Posterior vena cava (tissue), 2 donors: ENCODE measurements at regions not wholly inside any gene's neighbourhood (a gene's known extent, or its start where the extent isn't known, plus 50 kb on each side); places are given as distances from the start of the nearest gene placed in this dataset.

ENCODE experiments used
- DNase-seq: peaks from one replicate; pipeline ENCODE4 v3.0.0-alpha.2; 2020; ENCODE audit warnings: low spot score
- intact Hi-C, 2 donors: fragments of 100-400 bp; cut with DNase I; formaldehyde crosslinking; loops; one replicate each; pipeline versions ENCODE4 v1.14.1 to v1.14.2; 2022 to 2023
- donor health status: DM: yes; HTN: yes; CAD: no.
- donor health status: DM: yes; HTN: yes; CAD: no.

DNA sequence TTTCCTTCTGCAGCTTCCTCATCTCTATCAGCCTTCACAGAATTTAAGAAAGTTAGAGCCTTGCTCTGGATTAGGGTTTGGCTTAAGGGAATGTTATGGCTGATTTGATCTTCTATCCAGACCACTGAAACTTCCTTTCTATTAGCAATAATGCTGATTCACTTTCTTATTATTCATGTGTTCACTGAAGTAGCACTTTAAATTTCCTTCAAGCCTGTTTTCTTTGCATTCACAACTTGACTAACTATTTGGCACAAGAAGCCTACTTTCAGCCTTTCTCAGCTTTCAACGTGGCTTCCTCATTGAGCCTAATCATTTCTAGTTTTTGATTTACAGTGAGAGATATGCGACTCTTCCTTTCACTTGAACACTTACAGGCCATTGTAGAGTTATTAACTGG is 528.5 kb downstream of the PLPP3 start:
- intact Hi-C loops: no loop called here

GRCh38 chr1:56045477-56045876 is 533.9 kb downstream of the PLPP3 start:
- intact Hi-C loops: no loop called here
- no peak for DNase-seq

More for the DNA sequence above, 528.5 kb downstream of the PLPP3 start:
- DNase-seq: no peak

- no peak for DNase-seq
- intact Hi-C loops: no loop called here
Measured at GRCh38 chr1:56045062-56045461, 534.3 kb downstream of the PLPP3 start.

DNA sequence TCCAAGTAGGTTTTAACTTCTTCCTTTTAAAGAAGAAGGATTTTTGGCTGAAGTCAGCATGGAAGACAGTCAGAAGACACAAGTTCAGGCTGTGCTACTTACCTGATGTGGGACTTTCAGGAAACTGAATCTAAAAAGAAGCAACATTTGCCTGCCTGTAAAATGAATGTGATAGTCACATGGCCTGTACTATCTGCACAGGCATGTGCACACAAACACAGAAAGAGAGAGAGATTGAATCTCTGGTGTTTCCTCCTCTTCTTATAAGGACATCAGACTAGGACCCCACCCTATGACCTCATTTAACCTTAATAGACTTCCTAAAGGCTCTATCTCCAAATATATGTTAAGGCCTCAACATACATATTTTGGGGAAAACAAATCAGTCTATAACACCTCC is 542.9 kb downstream of the PLPP3 start:
- DNase-seq: no peak
- intact Hi-C loops: no loop called here

GRCh38 chr1:56034847-56035481 is 544.4 kb downstream of the PLPP3 start:
- intact Hi-C loops: no loop called here
- DNase-seq: no peak

DNA sequence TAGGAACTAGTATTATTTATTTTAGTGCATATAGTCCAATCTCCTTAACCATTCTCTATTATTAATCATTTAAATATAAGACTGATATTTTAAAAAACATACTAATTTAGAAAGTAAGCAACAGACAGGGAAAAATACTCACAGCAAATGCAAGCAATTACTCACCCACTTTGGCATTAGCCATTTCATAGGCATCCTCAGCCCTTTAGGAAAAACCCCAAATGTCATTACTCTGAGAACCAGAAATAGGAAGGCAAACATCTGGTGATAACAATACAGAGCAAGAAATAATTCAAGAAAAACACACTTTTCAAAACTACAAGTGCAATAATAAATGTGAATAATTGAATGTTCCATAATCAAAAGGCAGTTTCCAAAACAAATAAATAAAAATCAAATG is 545.1 kb downstream of the PLPP3 start:
- no peak for DNase-seq
- intact Hi-C loops: no loop called here

DNA sequence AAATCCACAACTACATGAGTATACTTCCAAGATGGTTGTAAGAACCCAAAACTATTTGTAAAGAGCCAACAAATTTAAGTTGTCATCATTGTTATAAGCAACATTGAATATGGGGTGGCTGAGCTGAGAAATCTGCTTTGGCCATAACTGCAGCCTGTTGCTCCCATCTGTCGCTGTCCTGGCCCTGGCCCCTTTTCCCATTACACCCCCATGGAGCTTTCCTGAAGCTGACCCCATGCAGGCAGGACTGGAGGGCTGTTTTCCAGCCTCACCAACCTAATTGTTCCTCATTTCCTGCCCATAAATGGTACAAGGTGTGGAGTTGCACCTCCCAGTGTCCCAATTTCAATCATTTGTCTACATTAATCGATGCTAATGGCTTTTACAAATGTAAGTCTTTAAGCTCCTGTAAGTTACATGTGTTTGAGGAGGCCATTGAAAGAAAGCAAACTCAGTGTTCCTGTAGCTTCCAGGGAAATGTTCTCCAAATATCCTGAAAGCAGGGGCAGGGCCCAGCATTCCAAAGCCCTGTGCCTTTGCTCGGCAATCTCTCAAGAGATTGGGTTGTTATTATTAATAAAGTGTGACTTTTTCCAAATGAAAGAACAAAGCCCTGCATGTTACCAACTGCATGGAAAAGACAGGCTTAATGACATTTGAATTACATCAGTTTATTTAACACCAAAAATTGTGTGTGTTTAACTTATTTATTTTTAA is 545.9 kb downstream of the PLPP3 start:
- DNase-seq: no peak
- intact Hi-C loops: no loop called here

GRCh38 chr1:56032096-56032676 is 547.2 kb downstream of the PLPP3 start:
- no peak for DNase-seq

DNA sequence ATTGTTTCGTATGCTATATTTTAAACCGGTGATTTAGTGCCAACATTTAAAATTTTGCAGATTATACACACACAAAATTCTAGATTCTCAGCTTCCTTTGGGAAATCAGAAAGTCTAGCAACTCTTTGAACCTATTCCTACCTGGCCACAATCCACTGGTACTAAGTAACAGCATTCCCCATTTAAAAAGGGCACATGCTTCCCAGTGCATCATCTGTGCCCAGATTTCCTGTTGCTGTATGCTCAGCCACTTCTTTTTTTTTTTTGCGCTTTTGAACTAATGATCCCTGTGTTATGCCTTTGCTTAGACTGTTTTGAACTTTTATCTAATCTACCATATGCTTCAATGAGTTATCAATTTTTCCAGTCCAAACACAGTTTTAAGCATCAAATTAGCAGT is 548.4 kb downstream of the PLPP3 start:
- DNase-seq: no peak
- intact Hi-C loops: no loop called here

More at GRCh38 chr1:56032096-56032676, 547.2 kb downstream of the PLPP3 start:
- intact Hi-C loops: no loop called here

- DNase-seq: no peak
- intact Hi-C loops: no loop called here
Measured at GRCh38 chr1:56029319-56030003, 549.9 kb downstream of the PLPP3 start.

DNA sequence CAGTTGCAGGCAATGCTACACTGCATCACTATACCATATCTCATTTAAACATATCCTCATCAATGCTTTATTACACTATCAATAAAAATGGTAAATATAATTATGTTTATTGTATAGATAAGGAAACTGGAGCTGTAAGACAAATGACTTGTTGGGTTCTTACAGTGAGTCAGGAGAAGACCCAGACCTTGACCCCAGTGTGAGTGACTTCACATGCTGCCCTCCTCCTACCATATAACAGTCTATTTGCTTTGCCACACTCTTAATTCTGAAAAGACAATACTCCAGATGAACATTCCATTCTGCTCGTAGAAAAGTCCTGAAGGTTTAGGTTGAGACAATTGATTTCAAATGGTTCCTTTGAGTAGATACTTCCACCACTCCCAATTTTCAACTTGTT is 550.5 kb downstream of the PLPP3 start:
- DNase-seq: no peak
- intact Hi-C loops: no loop called here

GRCh38 chr1:56028244-56028643 is 551.1 kb downstream of the PLPP3 start:
- intact Hi-C loops: no loop called here
- DNase-seq: no peak

DNA sequence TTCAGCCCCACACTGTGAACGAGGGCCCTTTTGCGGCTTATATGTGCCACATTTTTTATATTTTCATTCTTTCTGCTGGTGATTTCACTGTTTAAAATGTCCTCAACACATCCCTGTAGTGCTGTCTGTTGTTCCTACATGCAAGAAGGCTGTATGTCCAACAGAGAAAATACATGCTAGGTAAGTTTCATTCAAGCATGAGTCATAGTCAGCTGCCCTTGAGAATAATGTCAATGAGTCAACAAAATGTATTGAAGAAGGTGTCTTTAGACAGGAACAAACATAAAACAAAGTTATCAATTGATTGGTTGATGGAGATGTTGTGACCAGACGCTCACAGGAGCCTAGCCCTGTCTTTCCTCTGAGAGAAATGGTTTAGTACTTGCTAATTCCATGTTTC is 553.4 kb downstream of the PLPP3 start:
- no peak for DNase-seq
- intact Hi-C loops: no loop called here

DNA sequence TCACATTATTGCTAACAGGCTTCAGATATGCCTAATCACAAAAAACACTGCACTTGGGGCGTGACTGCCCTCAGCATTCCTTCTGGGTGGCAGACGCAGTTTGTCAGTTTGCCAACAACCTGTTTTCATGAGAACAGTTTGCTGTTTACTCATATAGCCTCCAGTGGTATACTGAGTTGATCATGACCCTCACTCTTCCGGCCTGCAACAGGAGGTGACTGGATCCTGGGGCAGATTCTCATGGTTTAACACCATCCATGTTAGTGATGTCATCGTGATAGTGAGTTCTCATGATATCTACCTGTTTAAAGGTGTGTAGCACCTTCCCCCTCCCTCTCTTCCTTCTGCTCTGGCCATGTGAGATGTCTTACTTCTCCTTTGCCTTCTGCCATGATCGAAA is 555.2 kb downstream of the PLPP3 start:
- intact Hi-C loops: no loop called here
- DNase-seq: no peak

DNA sequence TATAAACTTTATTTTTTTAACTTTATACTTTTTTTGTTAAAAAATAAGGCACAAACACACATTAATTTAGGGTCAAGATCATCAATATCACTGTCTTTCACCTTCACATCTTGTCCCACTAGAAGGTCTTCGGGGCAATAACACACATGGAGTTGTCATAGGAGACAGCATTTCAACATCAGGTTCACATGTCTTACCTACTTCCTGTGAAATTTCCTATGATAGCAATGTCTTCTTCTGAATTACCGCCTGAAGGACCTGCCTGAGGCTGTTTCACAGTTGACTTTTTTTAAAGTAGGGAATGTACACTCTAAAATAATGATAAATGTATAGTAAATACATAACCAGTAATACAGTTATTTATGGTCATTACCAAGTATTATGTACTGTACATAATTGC is 559.4 kb downstream of the PLPP3 start:
- intact Hi-C loops: no loop called here
- no peak for DNase-seq

GRCh38 chr1:56019472-56019871 is 559.9 kb downstream of the PLPP3 start:
- no peak for DNase-seq
- intact Hi-C loops: no loop called here

- no peak for DNase-seq
- intact Hi-C loops: no loop called here
Measured at GRCh38 chr1:56017336-56017735, 562.0 kb downstream of the PLPP3 start.

GRCh38 chr1:56003846-56004245 is 575.5 kb downstream of the PLPP3 start:
- DNase-seq: no peak
- intact Hi-C loops: no loop called here

GRCh38 chr1:56002231-56002630 is 577.1 kb downstream of the PLPP3 start:
- DNase-seq: no peak
- intact Hi-C loops: no loop called here

GRCh38 chr1:56000424-56000823 is 578.9 kb downstream of the PLPP3 start:
- intact Hi-C loops: no loop called here
- no peak for DNase-seq
